Karpas-422 (cell line): ENCODE measurements at regions not wholly inside any gene's neighbourhood (a gene's known extent, or its start where the extent isn't known, plus 50 kb on each side); places are given as distances from the start of the nearest gene placed in this dataset.

ENCODE experiments used
- DNase-seq: peaks from one replicate; pipeline ENCODE4 v3.0.0-alpha.2; 2015
- H2AFZ ChIP-seq: fragments of 200-600 bp; sonication (generic); 2 replicates; pipeline ENCODE4 v1.6.1; 2014; ENCODE audit warnings: antibody characterized with exemption, low read length, mixed read lengths
- H3K27ac ChIP-seq: fragments of 200-600 bp; sonication (generic); 2 replicates; pipeline ENCODE4 v1.5.1; 2014; ENCODE audit warnings: mild to moderate bottlenecking, low read length, moderate library complexity
- H3K27me3 ChIP-seq: fragments of 200-600 bp; sonication (generic); 2 replicates; pipeline ENCODE4 v1.6.1; 2014; ENCODE audit warnings: low read length, mixed read lengths
- H3K36me3 ChIP-seq: fragments of 200-600 bp; sonication (generic); 2 replicates; pipeline ENCODE4 v1.6.1; 2014; ENCODE audit warnings: low read length, mixed read lengths; ENCODE audit not compliant: insufficient read depth
- H3K4me1 ChIP-seq: fragments of 200-600 bp; sonication (generic); 2 replicates; pipeline ENCODE4 v1.6.1; 2014; ENCODE audit warnings: mild to moderate bottlenecking, low read length, mixed read lengths
- H3K4me2 ChIP-seq: fragments of 200-600 bp; sonication (generic); 2 replicates; pipeline ENCODE4 v1.6.1; 2014; ENCODE audit warnings: low read length, low read depth, mild to moderate bottlenecking; ENCODE audit not compliant: poor library complexity, severe bottlenecking
- H3K4me3 ChIP-seq: fragments of 200-600 bp; sonication (generic); 2 replicates; pipeline ENCODE4 v1.5.1; 2014; ENCODE audit warnings: mild to moderate bottlenecking, antibody characterized with exemption, low read length, mixed read lengths
- H3K79me2 ChIP-seq: fragments of 200-600 bp; sonication (generic); 2 replicates; pipeline ENCODE4 v1.6.1; 2014; ENCODE audit warnings: mild to moderate bottlenecking, low read length, mixed read lengths
- H3K9ac ChIP-seq: fragments of 200-600 bp; sonication (generic); 2 replicates; pipeline ENCODE4 v1.6.0; 2014; ENCODE audit warnings: low read length
- H3K9me2 ChIP-seq: fragments of 200-600 bp; sonication (generic), shearing (Covaris generic); replicated peaks from 2 replicates; pipeline ENCODE4 v1.6.0; 2014; ENCODE audit warnings: mild to moderate bottlenecking, low read length, moderate library complexity; ENCODE audit not compliant: insufficient read depth
- H3K9me3 ChIP-seq: fragments of 300-700, 200-600 bp; sonication (generic); 2 replicates; pipeline ENCODE4 v1.6.1; 2014; ENCODE audit warnings: low read length, mixed read lengths
- H4K20me1 ChIP-seq: fragments of 200-600 bp; sonication (generic); 2 replicates; pipeline ENCODE4 v1.6.1; 2014; ENCODE audit warnings: mild to moderate bottlenecking, antibody characterized with exemption, low read length, low read depth; ENCODE audit not compliant: insufficient read depth

DNA sequence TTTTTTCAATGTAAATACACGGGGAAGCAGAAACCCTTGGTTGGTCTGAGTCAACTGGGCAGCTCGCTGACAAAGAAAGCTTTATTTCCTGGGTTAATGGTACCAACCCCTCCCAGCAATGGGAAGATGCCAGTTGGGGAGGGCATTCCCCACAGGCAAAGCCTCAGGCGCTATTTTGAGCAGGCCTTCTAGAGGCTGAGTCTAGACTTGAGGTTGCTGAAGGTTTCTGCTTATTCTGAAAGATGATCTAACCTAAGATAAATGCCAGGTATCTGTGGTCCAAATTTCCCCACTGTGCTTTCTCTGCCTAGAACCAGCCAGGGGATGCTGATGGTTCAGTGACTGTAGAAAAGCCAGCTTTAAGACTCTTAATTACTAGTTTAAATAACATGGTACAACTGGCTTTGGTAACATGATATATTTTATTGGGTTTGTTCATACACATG is 172.5 kb upstream of the JARID2 start:
- Histone ChIP-seq H3K4me1 (no peaks in the 10 kb centered on the region), H3K27ac (no peak overlapping the region), H3K9me2 (no peaks in the 10 kb centered on the region), H4K20me1 (no peaks in the 10 kb centered on the region), H3K27me3 (no peaks in the 10 kb centered on the region; the same call in 1 of the 2 replicates), H3K4me2 (no peak overlapping the region), H3K79me2 (no peaks in the 10 kb centered on the region), H3K4me3 (no peak overlapping the region), H3K9ac (no peak overlapping the region), H3K36me3 (no peaks in the 10 kb centered on the region), H3K9me3 (no peaks in the 10 kb centered on the region), H2AFZ (no peak overlapping the region)
- no peak for DNase-seq

DNA sequence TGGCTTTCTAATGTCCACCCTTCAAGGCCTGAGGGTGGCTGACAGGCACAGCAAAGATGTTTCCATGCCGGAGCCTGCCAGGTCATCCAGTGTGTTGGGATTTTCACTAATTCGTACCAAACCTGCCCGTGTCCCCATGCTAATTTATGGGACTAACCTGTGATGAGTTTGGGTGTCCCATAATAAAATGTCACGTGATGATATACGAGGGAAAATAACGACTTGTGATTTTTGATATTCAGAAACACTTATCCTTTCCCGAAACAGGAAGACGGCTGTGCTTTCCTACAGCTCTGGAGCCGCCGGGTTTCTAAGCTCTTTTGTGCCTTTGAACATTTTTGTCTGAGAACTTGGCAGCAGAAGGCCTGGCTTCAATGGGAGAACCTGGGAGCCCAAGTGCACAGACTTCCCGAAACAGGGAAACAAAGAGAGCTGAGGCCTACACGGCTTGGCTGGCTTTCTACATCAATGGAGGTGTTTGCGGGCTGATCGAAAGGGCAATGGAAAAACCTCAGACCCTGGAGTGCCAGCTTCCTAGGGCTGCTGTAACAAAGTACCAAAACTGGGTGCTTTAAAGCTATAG is 171.9 kb upstream of the JARID2 start:
- no peaks in the 10 kb centered on the region for H4K20me1 ChIP-seq

DNA sequence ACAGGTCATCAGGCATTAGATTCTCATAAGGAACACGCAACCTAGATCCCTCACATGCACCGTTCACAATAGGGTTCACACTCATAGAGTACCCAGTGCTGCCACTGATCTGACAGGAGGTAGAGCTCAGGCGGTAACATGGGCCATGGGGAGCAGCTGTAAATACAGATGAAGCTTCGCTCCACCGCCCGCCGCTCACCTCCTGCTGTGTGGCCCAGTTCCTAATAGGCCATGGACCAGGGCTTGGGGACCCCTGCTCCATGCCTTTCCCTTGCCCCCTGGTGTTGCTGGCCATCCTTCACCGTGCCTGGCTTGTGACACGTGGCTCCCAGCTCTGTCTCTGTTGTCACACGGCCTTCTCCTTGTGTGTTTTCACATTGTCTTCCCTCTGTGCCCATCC is 171.1 kb upstream of the JARID2 start:
- Histone ChIP-seq H3K9me3 (no peaks in the 10 kb centered on the region), H4K20me1 (no peaks in the 10 kb centered on the region), H3K79me2 (no peaks in the 10 kb centered on the region), H3K4me1 (no peaks in the 10 kb centered on the region), H3K9me2 (no peaks in the 10 kb centered on the region), H3K9ac (no peak overlapping the region), H3K27me3 (no peaks in the 10 kb centered on the region; the same call in 1 of the 2 replicates), H2AFZ (no peak overlapping the region), H3K4me3 (no peak overlapping the region), H3K4me2 (no peak overlapping the region), H3K36me3 (no peaks in the 10 kb centered on the region), H3K27ac (no peak overlapping the region)
- no peak for DNase-seq

More for the DNA sequence above, 171.9 kb upstream of the JARID2 start:
- no peak overlapping the region for H3K4me2 ChIP-seq
- no peak overlapping the region for H3K4me3 ChIP-seq
- no peaks in the 10 kb centered on the region for H3K4me1 ChIP-seq
- DNase-seq = no peak
- H3K27ac ChIP-seq = no peak overlapping the region
- no peaks in the 10 kb centered on the region for H3K36me3 ChIP-seq
- no peak overlapping the region for H3K9ac ChIP-seq
- H3K9me2 ChIP-seq = no peaks in the 10 kb centered on the region
- H2AFZ ChIP-seq = no peak overlapping the region
- no peaks in the 10 kb centered on the region; the same call in 1 of the 2 replicates for H3K27me3 ChIP-seq
- no peaks in the 10 kb centered on the region for H3K9me3 ChIP-seq
- no peaks in the 10 kb centered on the region for H3K79me2 ChIP-seq

DNA sequence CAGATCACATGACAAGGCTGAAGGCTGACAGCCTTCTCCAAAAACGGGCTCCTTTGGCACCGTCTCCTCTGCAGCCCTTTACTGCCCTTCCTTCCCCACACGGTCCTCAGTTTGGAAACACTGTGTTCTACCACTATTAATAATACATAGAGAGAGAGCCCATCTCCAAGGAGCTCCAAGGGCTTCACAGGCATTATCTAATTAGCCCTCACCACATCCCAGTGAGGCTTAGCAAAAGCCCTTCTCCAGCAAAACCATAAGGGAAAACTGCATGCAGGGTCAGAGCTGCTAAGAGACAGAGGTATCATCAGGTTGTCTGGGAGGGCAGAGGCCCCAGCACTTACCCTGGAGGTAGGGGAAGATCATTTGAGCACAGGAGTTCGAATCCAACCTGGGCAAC is 169.3 kb upstream of the JARID2 start:
- no peak for DNase-seq
- Histone ChIP-seq H3K4me1 (no peaks in the 10 kb centered on the region), H3K36me3 (no peaks in the 10 kb centered on the region), H4K20me1 (no peaks in the 10 kb centered on the region), H2AFZ (no peak overlapping the region), H3K4me2 (no peak overlapping the region), H3K79me2 (no peaks in the 10 kb centered on the region), H3K9me3 (no peaks in the 10 kb centered on the region), H3K9me2 (no peaks in the 10 kb centered on the region), H3K9ac (no peak overlapping the region), H3K27ac (no peak overlapping the region), H3K4me3 (no peak overlapping the region), H3K27me3 (no peaks in the 10 kb centered on the region; the same call in 1 of the 2 replicates)

DNA sequence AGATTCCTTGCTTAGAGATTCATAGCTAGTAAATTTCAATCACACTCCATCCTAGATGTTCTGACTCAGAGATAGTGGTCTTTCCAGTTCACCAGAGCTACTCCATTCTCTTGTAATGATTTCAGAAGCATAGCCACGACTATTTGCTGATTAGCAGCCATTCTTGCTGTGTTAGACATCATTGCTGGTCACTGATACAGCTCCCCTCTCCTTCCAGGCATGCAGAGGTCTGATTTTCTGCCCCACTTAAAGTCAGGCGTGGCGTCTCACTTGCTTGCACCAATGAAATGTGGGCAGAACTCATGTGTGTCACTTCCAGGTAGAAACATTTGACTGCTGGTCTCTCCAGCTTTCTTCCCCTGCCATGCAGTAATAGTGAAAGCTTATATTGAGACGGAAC is 168.9 kb upstream of the JARID2 start:
- no peaks in the 10 kb centered on the region for H3K4me1 ChIP-seq

DNA sequence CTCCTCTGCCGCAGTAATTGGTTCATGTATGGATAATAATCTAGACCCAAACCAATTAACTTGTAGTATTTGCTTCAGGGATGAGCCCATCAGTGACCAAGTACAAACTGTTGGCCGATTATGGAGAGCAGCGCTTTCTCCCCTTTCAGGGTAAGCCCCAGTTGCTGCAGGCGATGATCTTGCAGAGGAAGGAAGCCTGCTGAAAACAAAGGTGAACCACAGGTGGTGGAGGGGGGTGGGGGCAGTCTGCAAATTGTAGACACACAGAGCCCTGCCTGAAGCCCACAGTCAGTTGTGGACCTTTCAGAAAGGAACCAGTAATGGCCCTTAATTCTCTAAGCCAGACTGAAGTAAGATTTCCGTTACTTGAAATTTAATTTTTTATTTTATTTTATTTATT is 167.9 kb upstream of the JARID2 start:
- no peaks in the 10 kb centered on the region for H4K20me1 ChIP-seq
- no peaks in the 10 kb centered on the region for H3K9me3 ChIP-seq
- H3K4me1 ChIP-seq = no peaks in the 10 kb centered on the region
- H3K27ac ChIP-seq = no peak overlapping the region
- H3K4me2 ChIP-seq = no peak overlapping the region
- no peak overlapping the region for H3K9ac ChIP-seq
- H3K9me2 ChIP-seq = no peaks in the 10 kb centered on the region
- no peaks in the 10 kb centered on the region for H3K36me3 ChIP-seq
- no peak overlapping the region for H2AFZ ChIP-seq
- H3K79me2 ChIP-seq = no peaks in the 10 kb centered on the region
- DNase-seq = no peak
- H3K4me3 ChIP-seq = no peak overlapping the region
- no peaks in the 10 kb centered on the region; the same call in 1 of the 2 replicates for H3K27me3 ChIP-seq

More for the DNA sequence above, 168.9 kb upstream of the JARID2 start:
- H2AFZ ChIP-seq = no peak overlapping the region
- no peaks in the 10 kb centered on the region; the same call in 1 of the 2 replicates for H3K27me3 ChIP-seq
- no peak overlapping the region for H3K4me3 ChIP-seq
- H3K27ac ChIP-seq = no peak overlapping the region
- no peaks in the 10 kb centered on the region for H3K36me3 ChIP-seq
- DNase-seq = no peak
- no peak overlapping the region for H3K9ac ChIP-seq
- H3K9me2 ChIP-seq = no peaks in the 10 kb centered on the region
- H4K20me1 ChIP-seq = no peaks in the 10 kb centered on the region
- no peaks in the 10 kb centered on the region for H3K79me2 ChIP-seq
- no peaks in the 10 kb centered on the region for H3K9me3 ChIP-seq
- H3K4me2 ChIP-seq = no peak overlapping the region

DNA sequence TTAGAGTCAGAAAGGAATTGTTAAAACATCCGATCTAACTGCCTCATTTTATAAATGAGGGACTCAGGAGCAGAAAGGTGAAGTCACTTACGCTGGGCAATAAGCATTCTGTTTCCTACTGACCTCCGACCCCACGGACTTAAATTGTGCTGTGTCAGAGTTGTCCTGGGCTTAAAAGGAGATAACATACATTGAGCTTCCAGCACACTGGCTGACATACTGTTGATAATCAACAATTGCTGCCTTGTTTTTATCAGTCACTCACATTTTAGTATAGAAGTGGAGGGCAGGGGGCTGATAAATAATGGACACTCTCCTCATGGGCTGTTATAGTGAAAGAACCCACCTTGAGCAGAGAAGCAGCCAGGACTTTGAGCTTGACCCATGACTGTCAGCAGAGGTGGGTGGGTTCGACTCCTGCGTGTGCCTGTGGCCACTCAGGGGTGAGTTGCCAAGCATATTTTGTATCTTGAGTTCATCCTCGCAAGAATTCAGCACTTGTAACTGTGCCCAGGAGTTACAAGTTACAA is 166.5 kb upstream of the JARID2 start:
- H3K36me3 ChIP-seq = no peaks in the 10 kb centered on the region
- H3K9me3 ChIP-seq = no peaks in the 10 kb centered on the region
- no peak overlapping the region for H3K27ac ChIP-seq
- no peak overlapping the region for H3K4me3 ChIP-seq
- no peak overlapping the region for H3K9ac ChIP-seq
- no peaks in the 10 kb centered on the region for H3K79me2 ChIP-seq
- no peaks in the 10 kb centered on the region; the same call in 1 of the 2 replicates for H3K27me3 ChIP-seq
- H2AFZ ChIP-seq = no peak overlapping the region
- H3K4me2 ChIP-seq = no peak overlapping the region
- H3K4me1 ChIP-seq = no peaks in the 10 kb centered on the region
- no peak for DNase-seq
- H4K20me1 ChIP-seq = no peaks in the 10 kb centered on the region
- no peaks in the 10 kb centered on the region for H3K9me2 ChIP-seq

DNA sequence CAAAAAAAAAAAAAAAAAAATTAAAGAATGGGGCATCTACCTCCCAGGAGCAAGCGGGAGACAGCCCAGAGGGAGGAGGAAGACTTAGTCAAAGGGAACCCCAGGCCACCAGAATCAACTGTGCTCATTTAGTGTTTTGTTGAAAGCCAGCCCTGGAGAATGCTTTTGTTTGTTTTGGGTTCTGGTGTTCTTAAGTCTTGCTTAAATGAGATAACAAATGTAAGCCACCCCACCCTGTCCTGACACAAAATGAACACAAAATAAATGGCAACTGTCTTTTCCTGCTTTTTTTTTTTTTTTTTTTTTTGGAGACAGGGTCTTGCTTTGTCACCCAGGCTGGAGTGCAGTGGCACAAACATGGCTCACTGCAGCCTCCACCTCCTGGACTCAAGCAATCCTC is 165.0 kb upstream of the JARID2 start:
- DNase-seq = no peak
- H3K4me3 ChIP-seq = no peak overlapping the region
- H2AFZ ChIP-seq = no peak overlapping the region
- no peaks in the 10 kb centered on the region for H4K20me1 ChIP-seq
- H3K4me1 ChIP-seq = no peaks in the 10 kb centered on the region
- H3K36me3 ChIP-seq = no peaks in the 10 kb centered on the region
- no peaks in the 10 kb centered on the region; the same call in 1 of the 2 replicates for H3K27me3 ChIP-seq
- H3K9me2 ChIP-seq = no peaks in the 10 kb centered on the region
- no peak overlapping the region for H3K27ac ChIP-seq
- no peak overlapping the region for H3K4me2 ChIP-seq
- H3K9me3 ChIP-seq = no peaks in the 10 kb centered on the region
- no peak overlapping the region for H3K9ac ChIP-seq
- H3K79me2 ChIP-seq = no peaks in the 10 kb centered on the region
